BJ (cell line): ENCODE measurements at regions not wholly inside any gene's neighbourhood (a gene's known extent, or its start where the extent isn't known, plus 50 kb on each side); places are given as distances from the start of the nearest gene placed in this dataset.
"Not testable (repeated sequence)": the region's sequence is repeated elsewhere in the genome, so short reads cannot be mapped to it uniquely, and the experiment has no call there.

Experiments used
- CTCF ChIA-PET: fragments of 350-600 bp; formaldehyde crosslinking; extraction: SDS; loops from one replicate; lab custom pipeline; 2021; ENCODE audit warnings: antibody characterized with exemption, inconsistent platforms; lab: Yijun Ruan, JAX
- POLR2A ChIA-PET: fragments of 300-600 bp; sonication (Branson Sonifier 250); formaldehyde crosslinking; extraction: SDS; loops from one replicate; lab custom pipeline; 2021; ENCODE audit warnings: antibody characterized with exemption; lab: Charles Lee
- DNase-seq: peaks from one replicate; pipeline ENCODE4 v3.0.0-alpha.2; 2011; ENCODE audit warnings: low read depth
- H3K27me3 ChIP-seq: 2 replicates; pipeline ENCODE4 v1.6.0; 2011; ENCODE audit warnings: low read length; ENCODE audit not compliant: control insufficient read depth, insufficient read depth
- H3K36me3 ChIP-seq: 2 replicates; pipeline ENCODE4 v1.5.1; 2011; ENCODE audit warnings: low read length; ENCODE audit not compliant: control insufficient read depth, insufficient read depth
- H3K4me3 ChIP-seq: 2 replicates; pipeline ENCODE4 v1.5.1; 2011; ENCODE audit warnings: low read depth, mild to moderate bottlenecking, control low read depth, low read length
- CTCF ChIP-seq: IDR thresholded peaks from 2 replicates; pipeline ENCODE4 v1.5.1; 2011; ENCODE audit warnings: low read depth, mild to moderate bottlenecking, control low read depth, inconsistent platforms, low read length, moderate library complexity; ENCODE audit not compliant: insufficient read depth

DNA sequence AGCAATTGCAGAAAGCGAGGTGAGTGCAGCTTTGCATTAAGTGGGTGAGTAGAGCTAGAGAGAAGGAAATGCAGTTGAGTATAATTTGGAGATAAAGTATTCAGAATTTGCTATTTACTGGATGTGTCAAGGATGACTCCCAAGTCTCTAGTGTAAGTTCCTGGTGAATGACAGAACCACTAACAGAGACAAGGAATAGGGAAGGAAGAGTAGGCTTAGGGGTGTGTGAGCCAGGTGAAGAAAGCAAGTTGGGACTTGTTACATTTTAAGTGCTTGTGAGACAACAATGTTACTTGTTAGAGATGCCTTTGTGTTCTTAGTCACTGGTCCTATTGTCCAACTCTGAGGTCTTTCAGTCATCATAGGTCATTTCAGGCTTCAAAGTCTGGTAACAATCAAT lies 70.8 kb downstream of the TBC1D26 start:
- H3K4me3 ChIP-seq, H3K27me3 ChIP-seq, POLR2A ChIA-PET, H3K36me3 ChIP-seq, CTCF ChIA-PET, DNase-seq: not testable (repeated sequence)

- DNase-seq, POLR2A ChIA-PET, CTCF ChIA-PET, H3K4me3 ChIP-seq, H3K27me3 ChIP-seq, H3K36me3 ChIP-seq: not testable (repeated sequence)
Observed at GRCh38 chr17:15806825-15807224, 74.7 kb downstream of the TBC1D26 start.

DNA sequence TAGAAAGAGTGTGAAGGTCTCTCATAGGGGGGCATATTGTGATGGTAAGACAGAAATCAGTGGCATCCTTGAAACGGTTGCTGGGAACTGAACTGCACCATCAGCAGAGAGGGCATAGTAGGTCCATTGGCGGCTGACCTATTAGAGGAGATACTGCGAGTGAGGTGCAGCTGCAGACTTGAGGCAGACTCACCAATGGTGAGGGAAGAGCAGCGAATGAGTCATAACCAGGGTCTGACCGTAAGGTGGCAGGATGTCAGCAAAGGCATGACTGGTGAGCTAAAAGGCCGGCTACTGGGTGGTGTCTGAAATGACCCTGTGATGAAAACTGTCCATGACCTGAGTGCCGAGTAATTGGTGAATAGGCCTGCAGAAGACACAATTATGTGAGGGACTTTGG lies 81.3 kb downstream of the TBC1D26 start:
- H3K36me3 ChIP-seq, H3K27me3 ChIP-seq, CTCF ChIA-PET, DNase-seq, H3K4me3 ChIP-seq, POLR2A ChIA-PET: not testable (repeated sequence)

DNA sequence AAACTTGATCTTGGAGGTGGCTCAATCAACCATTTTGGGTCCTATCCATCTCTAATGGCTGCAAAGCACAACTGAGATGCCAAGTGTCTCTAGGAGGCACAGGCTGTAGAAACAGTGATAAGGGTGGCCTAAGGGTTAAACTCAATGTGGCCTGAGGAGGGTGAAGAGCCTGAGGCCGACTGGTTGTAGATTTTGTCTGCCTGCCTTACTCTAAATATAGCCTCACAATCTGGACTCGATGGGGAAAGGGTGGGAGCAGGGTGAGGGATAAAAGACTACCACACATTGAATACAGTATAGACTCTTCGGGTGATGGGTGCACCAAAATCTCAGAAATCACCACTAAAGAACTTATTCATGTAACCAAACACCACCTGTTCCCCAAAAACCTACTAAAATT lies 81.9 kb downstream of the TBC1D26 start:
- DNase-seq, H3K4me3 ChIP-seq, POLR2A ChIA-PET, CTCF ChIA-PET, H3K36me3 ChIP-seq, H3K27me3 ChIP-seq: not testable (repeated sequence)

DNA sequence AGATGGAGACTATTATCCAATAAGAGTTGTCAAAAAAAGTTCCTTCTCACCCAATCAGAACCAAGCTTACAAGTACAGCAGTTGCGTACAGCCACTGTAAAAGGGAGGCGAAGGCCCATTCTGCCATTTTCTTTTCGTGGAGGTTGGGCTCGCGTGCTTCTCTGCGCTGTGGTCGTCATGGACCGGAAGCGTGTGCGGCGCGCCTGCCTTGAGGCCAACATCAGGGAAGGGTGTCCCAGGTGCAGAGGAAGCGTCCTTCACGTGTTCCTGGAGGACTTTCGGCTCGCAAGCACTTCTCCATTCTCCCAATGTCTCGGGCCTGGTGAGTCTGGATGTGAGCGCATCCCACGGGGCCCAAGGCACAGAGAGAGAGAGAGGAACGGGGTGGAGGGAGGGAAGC lies 85.8 kb downstream of the TBC1D26 start:
- CTCF ChIA-PET, H3K4me3 ChIP-seq, POLR2A ChIA-PET, H3K27me3 ChIP-seq, H3K36me3 ChIP-seq, DNase-seq: not testable (repeated sequence)

DNA sequence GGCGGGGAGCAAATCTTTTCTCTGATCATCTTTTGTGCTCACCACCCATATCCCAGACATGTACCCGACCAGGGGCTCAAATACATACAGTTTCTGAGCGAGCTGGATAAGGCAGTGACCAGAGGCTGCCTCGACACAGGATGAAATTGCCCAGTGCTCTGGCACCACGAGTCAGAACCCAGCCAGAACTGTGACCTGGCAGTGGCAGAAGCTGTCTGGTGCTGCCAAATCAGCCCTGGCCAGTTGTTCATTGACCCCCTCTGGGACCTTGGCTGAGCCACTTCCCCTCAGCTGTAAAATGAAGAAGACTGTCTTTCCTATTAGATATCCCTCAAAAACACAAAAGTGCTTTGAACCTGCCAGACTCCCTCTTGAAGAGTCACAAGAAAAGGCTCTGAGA lies 90.2 kb downstream of the TBC1D26 start:
- POLR2A ChIA-PET, H3K36me3 ChIP-seq, H3K27me3 ChIP-seq, CTCF ChIA-PET, DNase-seq, H3K4me3 ChIP-seq: not testable (repeated sequence)

- DNase-seq, POLR2A ChIA-PET, H3K36me3 ChIP-seq, H3K4me3 ChIP-seq, H3K27me3 ChIP-seq: not testable (repeated sequence)
- peak; percentile 79 for TF ChIP-seq CTCF
- CTCF ChIA-PET, result interaction anchor here (0.7 to 3.3 kb wide), 5 partner anchors 116 to 342 kb away, joined by 3 to 17 read pairs (median 3); partner anchors contain the start of genes ADORA2B, TTC19 and ZSWIM7
Observed at GRCh38 chr17:15828727-15829314, 96.7 kb downstream of the TBC1D26 start.

DNA sequence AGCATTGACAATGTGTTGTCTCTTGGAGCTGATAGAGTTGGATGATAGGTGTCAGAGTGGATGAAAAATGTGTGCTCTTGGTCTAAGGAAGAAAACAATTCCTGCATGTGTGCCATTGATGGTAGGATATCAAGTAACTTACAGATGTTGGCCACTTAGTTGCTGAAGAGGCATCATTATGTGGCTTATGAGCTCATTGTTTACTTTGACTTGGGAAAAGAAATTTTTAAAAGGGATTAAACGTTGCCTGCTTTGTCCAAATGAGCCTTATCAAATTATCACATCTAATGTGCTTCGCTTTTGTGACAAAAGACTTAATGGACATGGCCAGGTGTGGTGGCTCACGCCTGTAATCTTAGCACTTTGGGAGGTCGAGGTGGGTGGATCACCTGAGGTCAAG lies 98.1 kb downstream of the TBC1D26 start:
- CTCF ChIA-PET, result interaction anchor here (1.2 to 3.2 kb wide), 2 partner anchors 114 to 169 kb away, joined by 4 to 17 read pairs; partner anchors contain the start of genes TTC19 and ZSWIM7
- POLR2A ChIA-PET, result not testable (repeated sequence)

GRCh38 chr17:15831182-15831581 lies 99.1 kb downstream of the TBC1D26 start:
- H3K36me3 ChIP-seq, DNase-seq, H3K4me3 ChIP-seq, CTCF ChIA-PET, H3K27me3 ChIP-seq, POLR2A ChIA-PET: not testable (repeated sequence)

More for the DNA sequence above, 98.1 kb downstream of the TBC1D26 start:
- H3K36me3 ChIP-seq, H3K27me3 ChIP-seq, H3K4me3 ChIP-seq, DNase-seq: not testable (repeated sequence)

DNA sequence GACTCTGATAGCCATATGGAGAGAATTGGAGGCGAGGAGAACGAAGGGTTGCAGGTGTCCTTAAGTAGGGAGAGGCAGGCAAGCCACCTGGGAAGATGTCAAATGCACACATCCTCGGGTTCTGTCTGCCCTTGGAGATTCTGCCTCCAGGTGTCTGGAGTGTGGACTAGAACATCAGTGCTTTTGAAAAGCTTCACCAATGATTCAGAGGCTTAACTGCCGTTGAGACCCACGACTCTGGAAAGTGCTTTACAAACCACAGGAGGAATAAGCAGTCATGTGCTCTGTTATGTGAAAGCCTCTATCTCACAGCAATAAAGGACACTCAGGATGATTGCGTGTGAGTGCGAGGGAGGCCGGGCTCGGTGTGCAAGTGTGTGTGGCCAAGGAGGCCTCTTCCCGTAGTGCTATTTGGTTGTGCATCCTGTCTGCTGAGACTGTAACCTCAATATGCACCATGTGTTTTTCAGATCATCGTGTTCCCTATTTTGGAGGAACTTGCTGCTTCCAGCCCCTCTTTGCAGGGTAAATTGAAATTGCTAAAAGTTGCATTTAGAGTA lies 100.9 kb downstream of the TBC1D26 start:
- POLR2A ChIA-PET, DNase-seq, CTCF ChIA-PET, H3K27me3 ChIP-seq, H3K4me3 ChIP-seq, H3K36me3 ChIP-seq: not testable (repeated sequence)

GRCh38 chr17:15833890-15834289 lies 101.8 kb downstream of the TBC1D26 start:
- H3K27me3 ChIP-seq, DNase-seq, POLR2A ChIA-PET, CTCF ChIA-PET, H3K4me3 ChIP-seq, H3K36me3 ChIP-seq: not testable (repeated sequence)

DNA sequence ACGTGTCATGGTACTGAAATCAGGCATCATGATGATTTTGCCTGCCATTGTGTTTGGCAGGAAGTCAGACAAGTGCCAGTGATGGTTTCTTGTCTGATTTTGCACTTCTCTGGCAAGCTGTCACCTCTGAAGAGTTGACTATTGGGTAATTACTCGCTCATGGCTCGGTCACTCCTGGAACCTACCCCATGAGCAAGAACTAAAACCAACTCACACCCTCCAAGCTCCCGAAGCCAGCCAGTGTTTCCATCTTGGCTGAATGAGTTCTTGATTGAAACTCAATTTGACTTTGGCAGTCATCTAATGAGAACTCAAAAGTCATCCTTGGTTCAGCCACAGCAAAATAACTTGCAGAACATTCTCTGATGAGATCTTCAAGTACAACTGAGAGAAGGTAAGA lies 103.4 kb downstream of the TBC1D26 start:
- DNase-seq, H3K27me3 ChIP-seq, POLR2A ChIA-PET, H3K36me3 ChIP-seq, H3K4me3 ChIP-seq, CTCF ChIA-PET: not testable (repeated sequence)
